Neural progenitor cell (in vitro differentiated cells): ENCODE measurements at regions not wholly inside any gene's neighbourhood (a gene's known extent, or its start where the extent isn't known, plus 50 kb on each side); places are given as distances from the start of the nearest gene placed in this dataset.

Experiments used
- DNase-seq: peaks from one replicate; pipeline ENCODE4 v3.0.0-alpha.2; 2016; ENCODE audit warnings: low spot score
- H2AFZ ChIP-seq: fragments of 200-600 bp; sonication (generic); replicated peaks from 2 replicates; pipeline ENCODE4 v1.6.1; 2016; ENCODE audit warnings: antibody characterized with exemption
- H3F3A ChIP-seq: fragments of 200-600 bp; sonication (generic); 2 replicates; pipeline ENCODE4 v1.6.1; 2016; ENCODE audit warnings: antibody characterized with exemption, low read depth
- H3K27ac ChIP-seq: fragments of 200-600 bp; sonication (generic); 2 replicates; pipeline ENCODE4 v1.5.1; 2016; ENCODE audit warnings: mild to moderate bottlenecking
- H3K27me3 ChIP-seq: fragments of 200-600 bp; sonication (generic); 2 replicates; pipeline ENCODE4 v1.6.1; 2016; ENCODE audit warnings: mild to moderate bottlenecking, moderate library complexity
- H3K36me3 ChIP-seq: fragments of 200-600 bp; sonication (generic); 2 replicates; pipeline ENCODE4 v1.5.1; 2016
- H3K4me1 ChIP-seq: fragments of 200-600 bp; sonication (generic); 2 replicates; pipeline ENCODE4 v1.6.1; 2016; ENCODE audit warnings: mixed run types
- H3K4me2 ChIP-seq: fragments of 200-600 bp; sonication (generic); 2 replicates; pipeline ENCODE4 v1.6.1; 2016
- H3K4me3 ChIP-seq: fragments of 200-600 bp; sonication (generic); 2 replicates; pipeline ENCODE4 v1.5.1; 2016
- H3K79me2 ChIP-seq: fragments of 200-600 bp; sonication (generic); 2 replicates; pipeline ENCODE4 v1.6.1; 2016; ENCODE audit warnings: low read depth
- H3K9ac ChIP-seq: fragments of 200-600 bp; sonication (generic); 2 replicates; pipeline ENCODE4 v1.6.1; 2016
- H3K9me3 ChIP-seq: fragments of 200-600 bp; sonication (generic); 2 replicates; pipeline ENCODE4 v1.5.1; 2016; ENCODE audit warnings: low read depth
- H4K20me1 ChIP-seq: fragments of 200-600 bp; sonication (generic); 2 replicates; pipeline ENCODE4 v1.6.1; 2016; ENCODE audit warnings: low read depth
- H3K27ac Mint-ChIP-seq: 3 replicates; pipeline ENCODE4 v1.8.0; 2021; ENCODE audit warnings: mixed read lengths
- H3K27me3 Mint-ChIP-seq: 2 replicates; pipeline ENCODE4 v1.8.0; 2022; ENCODE audit warnings: low read depth, mild to moderate bottlenecking, inconsistent platforms, moderate library complexity, mixed read lengths; ENCODE audit not compliant: insufficient read depth
- H3K36me3 Mint-ChIP-seq: 3 replicates; pipeline ENCODE4 v1.8.0; 2021; ENCODE audit warnings: mixed read lengths
- H3K4me1 Mint-ChIP-seq: 3 replicates; pipeline ENCODE4 v1.8.0; 2021; ENCODE audit warnings: mixed read lengths
- H3K4me3 Mint-ChIP-seq: 3 replicates; pipeline ENCODE4 v1.8.0; 2021; ENCODE audit warnings: mild to moderate bottlenecking, moderate library complexity, mixed read lengths
- H3K9me3 Mint-ChIP-seq: 3 replicates; pipeline ENCODE4 v1.8.0; 2020; ENCODE audit warnings: mixed read lengths
- CTCF ChIP-seq: fragments of 200-600 bp; sonication (generic); IDR thresholded peaks from 2 replicates; pipeline ENCODE4 v1.5.1; 2017; ENCODE audit warnings: antibody characterized with exemption, mild to moderate bottlenecking
- EZH2 ChIP-seq: fragments of 200-600 bp; sonication (generic); IDR thresholded peaks from 2 replicates; pipeline ENCODE4 v1.6.1; 2017; ENCODE audit warnings: antibody characterized with exemption, mild to moderate bottlenecking, moderate library complexity
- EZH2phosphoT487 ChIP-seq: fragments of 200-600 bp; sonication (generic); IDR thresholded peaks from 2 replicates; pipeline ENCODE4 v1.6.1; 2017; ENCODE audit warnings: antibody characterized with exemption

- no peak for TF ChIP-seq EZH2
- no peak for TF ChIP-seq CTCF
- no peak for TF ChIP-seq EZH2phosphoT487
- Histone ChIP-seq H2AFZ (no peak overlapping the region), H3F3A (no peaks in the 10 kb centered on the region), H4K20me1 (no peaks in the 10 kb centered on the region), H3K4me1 (no peaks in the 10 kb centered on the region), H3K9me3 (no peaks in the 10 kb centered on the region), H3K27ac (no peak overlapping the region), H3K79me2 (no peaks in the 10 kb centered on the region), H3K36me3 (no peaks in the 10 kb centered on the region), H3K4me2 (no peak overlapping the region), H3K4me3 (no peak overlapping the region), H3K9ac (no peak overlapping the region), H3K27me3 (no peaks in the 10 kb centered on the region)
- Mint-ChIP-seq H3K27ac (no peak overlapping the region), H3K36me3 (no peaks in the 10 kb centered on the region), H3K27me3 (no peaks in the 10 kb centered on the region), H3K9me3 (no peaks in the 10 kb centered on the region), H3K4me3 (no peak overlapping the region), H3K4me1 (peaks cover 9% of the 10 kb centered on the region)
- no peak for DNase-seq
Observed at GRCh38 chr14:44009642-44010041, 497.4 kb downstream of the FSCB start.

GRCh38 chr14:43988989-43989388 lies 518.1 kb downstream of the FSCB start:
- Histone ChIP-seq H2AFZ (no peak overlapping the region), H3F3A (no peaks in the 10 kb centered on the region), H3K27ac (no peak overlapping the region), H3K4me3 (no peak overlapping the region), H4K20me1 (no peaks in the 10 kb centered on the region), H3K27me3 (no peaks in the 10 kb centered on the region), H3K4me2 (no peak overlapping the region), H3K36me3 (no peaks in the 10 kb centered on the region), H3K4me1 (no peaks in the 10 kb centered on the region), H3K79me2 (no peaks in the 10 kb centered on the region), H3K9ac (no peak overlapping the region), H3K9me3 (no peaks in the 10 kb centered on the region)
- TF ChIP-seq EZH2, result no peak
- no peak for TF ChIP-seq EZH2phosphoT487
- TF ChIP-seq CTCF, result no peak
- Mint-ChIP-seq H3K27me3 (no peaks in the 10 kb centered on the region), H3K36me3 (no peaks in the 10 kb centered on the region), H3K9me3 (no peaks in the 10 kb centered on the region), H3K4me3 (no peak overlapping the region), H3K4me1 (no peaks in the 10 kb centered on the region), H3K27ac (no peak overlapping the region)
- DNase-seq, result no peak

- H3K9me3 Mint-ChIP-seq, result peaks cover 2% of the 10 kb centered on the region
Observed at GRCh38 chr14:43983721-43984120, 523.4 kb downstream of the FSCB start.

More at GRCh38 chr14:43983721-43984120, 523.4 kb downstream of the FSCB start:
- H3K9me3 ChIP-seq, result no peaks in the 10 kb centered on the region
- H3K4me3 Mint-ChIP-seq, result no peak overlapping the region
- no peaks in the 10 kb centered on the region for H3K27me3 ChIP-seq
- no peak overlapping the region for H3K4me3 ChIP-seq
- H3F3A ChIP-seq, result no peaks in the 10 kb centered on the region
- no peak for DNase-seq
- H3K27me3 Mint-ChIP-seq, result no peaks in the 10 kb centered on the region
- TF ChIP-seq EZH2phosphoT487 (no peak), CTCF (no peak), EZH2 (no peak)
- no peaks in the 10 kb centered on the region for H3K79me2 ChIP-seq
- H3K27ac Mint-ChIP-seq, result no peak overlapping the region
- no peaks in the 10 kb centered on the region for H3K36me3 Mint-ChIP-seq
- no peaks in the 10 kb centered on the region for H3K36me3 ChIP-seq
- no peak overlapping the region for H2AFZ ChIP-seq
- no peaks in the 10 kb centered on the region for H4K20me1 ChIP-seq
- H3K4me1 Mint-ChIP-seq, result peaks cover 6% of the 10 kb centered on the region
- no peak overlapping the region for H3K9ac ChIP-seq
- no peaks in the 10 kb centered on the region for H3K4me1 ChIP-seq
- H3K4me2 ChIP-seq, result no peak overlapping the region
- H3K27ac ChIP-seq, result no peak overlapping the region
